GM19438 (cell line): ENCODE measurements at regions not wholly inside any gene's neighbourhood (a gene's known extent, or its start where the extent isn't known, plus 50 kb on each side); places are given as distances from the start of the nearest gene placed in this dataset.

Experiments used
- ATAC-seq: cut with Tn5 transposase; IDR thresholded peaks from one replicate; pipeline ENCODE4 v1.9.1; 2021; ENCODE audit warnings: low read depth; ENCODE audit not compliant: unreplicated experiment

DNA sequence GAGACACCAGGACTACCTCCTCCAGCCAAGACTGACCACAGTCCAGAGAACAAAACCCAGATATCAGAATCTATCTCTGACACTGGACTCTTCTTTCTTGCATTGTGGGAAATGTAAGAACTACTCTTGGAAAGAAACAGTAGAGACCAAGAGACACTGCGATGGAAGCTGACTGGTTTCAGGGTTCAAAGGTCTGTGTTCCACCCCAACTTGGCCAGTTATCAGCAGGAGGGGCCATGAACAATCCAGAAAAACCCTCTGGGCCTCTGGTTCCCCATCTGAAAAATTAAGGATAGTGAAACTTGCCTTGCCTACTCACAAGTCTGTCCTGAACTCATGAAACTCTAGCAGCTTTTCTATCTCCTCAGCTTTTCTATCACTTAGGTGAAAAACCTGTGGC lies 166.5 kb downstream of the SUCLG1 start:
- no peak for ATAC-seq

DNA sequence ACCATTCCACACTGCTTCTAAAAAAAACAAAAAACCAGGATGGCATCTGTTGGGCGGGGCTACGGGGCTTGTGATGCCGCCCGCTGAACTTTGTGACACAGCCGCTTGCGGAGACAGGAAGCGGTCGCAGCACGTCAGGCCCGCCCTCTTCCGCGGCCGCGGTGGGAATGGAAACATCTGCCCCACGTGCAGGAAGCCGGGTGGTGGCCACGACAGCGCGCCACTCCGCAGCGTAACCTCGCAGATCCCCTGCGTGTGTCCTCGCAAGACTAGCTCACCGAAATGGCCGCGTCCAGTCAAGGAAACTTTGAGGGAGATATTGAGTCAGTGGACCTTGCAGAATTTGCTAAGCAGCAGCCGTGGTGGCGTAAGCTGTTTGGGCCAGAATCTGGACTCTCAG lies 168.5 kb downstream of the SUCLG1 start:
- ATAC-seq = no peak

GRCh38 chr2:84288293-84288692 lies 170.8 kb downstream of the SUCLG1 start:
- ATAC-seq = no peak

DNA sequence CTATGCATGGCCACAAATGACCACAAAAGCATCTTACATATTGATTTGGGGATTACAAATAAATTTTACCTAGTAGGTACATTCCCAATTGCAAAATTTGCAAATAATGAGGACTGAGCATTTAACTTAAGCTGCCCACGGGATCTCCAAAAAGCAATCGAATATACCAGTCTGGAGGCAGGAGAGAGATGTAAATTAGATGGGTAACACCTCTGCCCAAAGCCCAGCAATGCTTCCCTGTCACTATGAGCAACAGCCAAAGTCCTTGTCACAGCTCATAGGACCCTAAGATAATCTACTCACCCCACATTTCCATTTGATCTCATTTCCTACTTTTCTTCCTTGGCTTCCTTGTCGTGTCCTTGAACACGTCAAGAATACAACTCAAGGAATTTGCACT lies 172.2 kb downstream of the SUCLG1 start:
- ATAC-seq = no peak

- no peak for ATAC-seq
These were observed 173.9 kb downstream of the SUCLG1 start for GRCh38 chr2:84285056-84285747.

- ATAC-seq = no peak
These were observed 175.6 kb downstream of the SUCLG1 start for GRCh38 chr2:84283506-84283905.

- no peak for ATAC-seq
These were observed 177.6 kb downstream of the SUCLG1 start for GRCh38 chr2:84281510-84281909.

DNA sequence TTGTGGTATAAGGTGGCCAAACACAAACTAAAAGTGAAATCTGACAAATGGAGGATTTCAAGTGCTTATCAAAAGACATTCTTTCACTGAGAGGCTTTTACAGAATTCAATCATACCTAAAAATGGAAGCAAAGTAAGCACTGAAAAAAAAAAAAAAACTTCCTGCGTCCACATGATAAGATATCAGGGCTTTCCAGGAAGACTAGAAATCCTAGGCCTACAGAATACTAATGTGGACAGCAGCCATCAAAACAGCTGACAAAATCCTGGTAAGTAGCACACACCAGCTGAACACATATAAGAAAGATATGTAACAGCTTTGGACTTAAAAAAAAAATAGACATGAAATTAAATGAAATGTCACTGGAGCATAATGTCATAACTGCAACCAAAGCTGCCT lies 178.2 kb downstream of the SUCLG1 start:
- ATAC-seq = no peak

GRCh38 chr2:84278386-84278785 lies 180.7 kb downstream of the SUCLG1 start:
- no peak for ATAC-seq

DNA sequence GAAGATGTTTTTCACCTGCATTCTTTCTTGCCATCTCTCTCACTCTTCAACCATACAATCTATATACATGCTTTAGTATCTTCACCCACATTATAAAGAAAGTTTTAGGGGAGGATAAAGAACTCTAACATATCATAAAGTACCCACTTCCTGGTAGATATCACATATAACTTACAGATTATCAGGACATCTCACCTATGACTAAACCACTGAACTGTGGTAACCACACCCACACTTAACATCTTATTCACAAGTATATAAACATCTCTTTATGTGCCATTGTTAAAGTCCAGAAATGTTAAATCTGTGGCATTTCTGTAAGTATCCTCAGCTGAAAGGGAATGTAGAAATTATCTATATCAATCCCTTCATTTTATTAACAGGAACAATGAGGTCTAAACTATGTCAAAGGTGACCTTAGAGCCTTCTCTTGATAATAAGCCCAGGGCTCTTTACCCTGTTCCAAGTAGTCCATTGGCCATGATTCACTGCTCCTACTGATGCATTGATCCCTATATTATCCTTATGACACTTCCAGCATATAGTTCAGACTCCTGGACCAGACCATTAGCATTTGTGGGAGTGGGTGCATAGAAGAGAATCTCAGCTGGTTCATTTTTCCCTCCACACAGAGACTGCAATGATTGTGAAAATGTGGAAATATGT lies 182.4 kb downstream of the SUCLG1 start:
- no peak for ATAC-seq

- no peak for ATAC-seq
These were observed 185.7 kb downstream of the SUCLG1 start for GRCh38 chr2:84273406-84273805.

- no peak for ATAC-seq
These were observed 187.1 kb downstream of the SUCLG1 start for GRCh38 chr2:84271977-84272376.

DNA sequence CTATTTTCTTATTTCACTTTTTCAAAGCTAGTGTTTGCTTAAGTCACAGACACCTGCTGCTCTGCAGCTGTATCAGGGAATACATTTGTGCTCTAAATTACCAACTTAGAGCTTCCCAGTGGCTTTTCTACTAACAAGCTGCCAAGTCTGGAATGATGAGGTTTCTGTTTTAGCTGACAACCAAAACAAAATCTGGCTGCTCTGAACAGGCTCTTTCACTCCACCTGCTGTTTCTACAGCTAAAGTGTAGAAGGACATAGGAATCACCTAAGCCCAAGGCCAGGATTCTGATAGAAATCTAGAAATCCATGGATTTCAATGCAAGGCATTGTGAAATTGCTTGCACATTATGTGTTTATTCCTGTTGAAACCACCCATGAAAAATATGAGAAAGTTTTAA lies 201.2 kb downstream of the SUCLG1 start:
- ATAC-seq = no peak

DNA sequence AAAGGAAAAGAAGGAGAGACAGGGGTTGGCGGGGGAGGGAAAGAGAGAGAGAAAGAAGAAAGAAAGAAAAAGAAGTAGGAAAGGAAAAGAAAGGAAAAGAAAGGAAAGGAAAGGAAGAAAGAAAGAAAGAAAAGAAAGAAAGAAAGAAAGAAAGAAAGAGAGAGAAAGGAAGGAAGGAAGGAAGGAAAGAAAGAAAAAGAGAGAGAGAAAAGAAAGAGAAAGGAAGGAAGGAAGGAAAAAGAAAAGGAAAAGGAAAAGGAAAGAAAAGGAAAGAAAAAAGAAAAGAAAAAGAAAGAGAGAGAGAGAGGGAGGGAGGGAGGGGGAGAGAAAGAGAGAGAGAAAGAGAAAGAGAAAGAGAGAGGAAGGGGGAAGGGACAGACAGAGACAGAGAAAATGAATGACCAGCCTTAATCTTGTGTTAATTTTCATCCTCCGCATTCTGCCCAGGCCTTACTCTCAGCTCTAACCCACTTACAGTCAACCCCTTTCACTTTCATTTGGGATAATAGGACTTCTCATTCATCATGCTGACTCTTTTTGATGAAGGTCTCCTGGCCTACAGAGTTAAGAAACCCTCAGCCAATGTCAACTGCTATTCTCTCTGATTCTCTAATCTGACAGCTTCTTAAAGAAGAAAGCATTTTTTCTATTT lies 207.3 kb downstream of the SUCLG1 start:
- ATAC-seq = no peak

- no peak for ATAC-seq
These were observed 209.9 kb downstream of the SUCLG1 start for GRCh38 chr2:84249140-84249539.

DNA sequence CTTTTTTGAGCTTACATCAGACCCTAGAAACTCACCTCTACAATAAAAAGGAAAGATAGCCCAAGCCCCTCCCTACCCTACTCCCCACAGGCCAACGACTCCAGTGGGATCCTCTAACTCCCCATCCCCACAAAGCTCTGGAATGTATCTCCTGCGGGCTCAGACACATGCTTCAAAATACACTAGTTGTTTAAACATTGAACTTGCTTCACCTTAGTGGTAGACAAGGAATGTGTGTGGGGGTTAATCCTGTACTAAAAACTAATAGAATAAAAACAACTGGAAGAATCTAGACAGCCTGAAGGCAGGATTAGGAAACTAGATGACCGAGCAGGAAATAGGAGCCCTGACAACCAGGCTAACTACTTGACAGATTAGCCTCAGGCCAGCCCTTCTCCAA lies 211.5 kb downstream of the SUCLG1 start:
- no peak for ATAC-seq

GRCh38 chr2:84243788-84244733 lies 215.0 kb downstream of the SUCLG1 start:
- no peak for ATAC-seq

- no peak for ATAC-seq
These were observed 220.2 kb downstream of the SUCLG1 start for GRCh38 chr2:84238907-84239306.

DNA sequence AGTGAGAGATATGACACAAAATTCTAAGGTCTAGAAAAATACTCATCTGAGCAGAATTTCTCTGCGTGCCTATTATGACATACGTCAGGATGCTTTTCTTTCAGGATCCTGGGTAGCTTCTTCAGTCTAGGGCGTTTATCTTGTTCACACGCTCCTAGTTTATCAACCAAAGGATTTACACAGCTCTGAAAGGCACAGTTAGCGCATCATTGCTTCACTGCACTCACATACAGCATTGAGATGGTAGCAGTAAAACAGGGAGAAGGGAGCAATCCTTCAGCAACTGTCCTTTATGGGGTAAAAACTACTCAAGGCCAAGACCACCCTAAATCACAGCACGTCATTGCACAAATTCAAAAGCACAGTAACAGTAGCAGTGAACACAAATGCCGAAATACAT lies 222.8 kb downstream of the SUCLG1 start:
- ATAC-seq = no peak

GRCh38 chr2:84234103-84234502 lies 225.0 kb downstream of the SUCLG1 start:
- ATAC-seq = no peak

- ATAC-seq = no peak
These were observed 227.6 kb downstream of the SUCLG1 start for GRCh38 chr2:84231478-84231877.
